ENCODE measurements at regions not wholly inside any gene's neighbourhood (a gene's known extent, or its start where the extent isn't known, plus 50 kb on each side); places are given as distances from the start of the nearest gene placed in this dataset.

- Histone ChIP-seq H3K4me3 (ENCODE audit: control extremely low read depth in 1 of 5, extremely low read depth in 1 of 5, insufficient read depth in 1 of 5, low read depth in 2 of 5, low read length in 4 of 5) (no peak overlapping the region), H3K4me1 (ENCODE audit: control insufficient read depth in 2 of 2, insufficient read depth in 2 of 2, low read length in 2 of 2) (no peaks in the 10 kb centered on the region), H3K27me3 (replicated peaks in 1 of 4; ENCODE audit: control extremely low read depth in 1 of 4, control insufficient read depth in 3 of 4, insufficient read depth in 4 of 4, low read length in 3 of 4) (no peaks in the 10 kb centered on the region), H3K4me2 (replicated peaks; ENCODE audit: low read depth, low read length, poor library complexity, severe bottlenecking) (no peak overlapping the region), H3K79me2 (ENCODE audit: control insufficient read depth, insufficient read depth, low read length) (no peaks in the 10 kb centered on the region), H3K9ac (ENCODE audit: low read length) (no peak overlapping the region), H3K27ac (ENCODE audit: low read length in 2 of 2) (no peak overlapping the region), H2AFZ (ENCODE audit: insufficient read depth, low read depth, low read length, poor library complexity, severe bottlenecking) (no peak overlapping the region), H3K36me3 (replicated peaks in 1 of 2; ENCODE audit: control extremely low read depth in 1 of 2, control insufficient read depth in 1 of 2, extremely low read depth in 1 of 2, insufficient read depth in 2 of 2, low read length in 1 of 2) (no peaks in the 10 kb centered on the region), H3K9me3 (ENCODE audit: control extremely low read depth in 1 of 3, control insufficient read depth in 2 of 3, insufficient read depth in 1 of 3, low read length in 2 of 3) (peaks cover 0 to 5% (median 0%) of the 10 kb centered on the region in 3 donors), H4K20me1 (ENCODE audit: control insufficient read depth, insufficient read depth, low read length, poor library complexity, severe bottlenecking) (no peaks in the 10 kb centered on the region)
- no peak for ATAC-seq (ENCODE audit: low read depth)
- intact Hi-C loops (cut with micrococcal nuclease) = no loop called here
- TF ChIP-seq EZH2 (IDR thresholded peaks at IDR 0.05; ENCODE audit: borderline replicate concordance, insufficient read depth, low read depth, low read length, poor library complexity, severe bottlenecking) (no peak), CTCF (IDR thresholded peaks at IDR 0.05) (no peak)
- no peak overlapping the region for H3K4me3 Mint-ChIP-seq
- CTCF ChIA-PET = no interaction called here
- H3K9me3 Mint-ChIP-seq (ENCODE audit: insufficient read depth) = peaks cover 2% of the 10 kb centered on the region
- H3K4me1 Mint-ChIP-seq = no peaks in the 10 kb centered on the region
- DNase-seq = no peak
- peaks cover 10% of the 10 kb centered on the region for H3K27me3 Mint-ChIP-seq
- no peak overlapping the region for H3K27ac Mint-ChIP-seq
- WGBS (ENCODE audit: insufficient coverage) = 90% methylated on average over 3 of the region's 5 CpGs
- POLR2A ChIA-PET = no interaction called here
Measured at GRCh38 chr15:58344213-58345070, 87.3 kb upstream of the LIPC start.

- CTCF ChIA-PET = no interaction called here
- H3K4me3 Mint-ChIP-seq = no peak overlapping the region
Measured at GRCh38 chr15:58346361-58346760, 85.4 kb upstream of the LIPC start.

More at GRCh38 chr15:58346361-58346760, 85.4 kb upstream of the LIPC start:
- no peak overlapping the region for H3K9ac ChIP-seq (ENCODE audit: low read length)
- Mint-ChIP-seq H3K9me3 (ENCODE audit: insufficient read depth) (peaks cover 2% of the 10 kb centered on the region), H3K27me3 (peaks cover 18% of the 10 kb centered on the region), H3K27ac (no peak overlapping the region), H3K4me1 (no peaks in the 10 kb centered on the region)
- no peaks in the 10 kb centered on the region for H4K20me1 ChIP-seq (ENCODE audit: control insufficient read depth, insufficient read depth, low read length, poor library complexity, severe bottlenecking)
- WGBS (ENCODE audit: insufficient coverage) = 100% methylated on average over 3 of the region's 3 CpGs
- H3K9me3 ChIP-seq (ENCODE audit: control extremely low read depth in 1 of 3, control insufficient read depth in 2 of 3, insufficient read depth in 1 of 3, low read length in 2 of 3) = peaks cover 0 to 5% (median 0%) of the 10 kb centered on the region in 3 donors
- H3K79me2 ChIP-seq (ENCODE audit: control insufficient read depth, insufficient read depth, low read length) = no peaks in the 10 kb centered on the region
- DNase-seq = no peak
- POLR2A ChIA-PET = no interaction called here
- H3K27me3 ChIP-seq (replicated peaks in 1 of 4; ENCODE audit: control extremely low read depth in 1 of 4, control insufficient read depth in 3 of 4, insufficient read depth in 4 of 4, low read length in 3 of 4) = peaks cover 0 to 3% (median 0%) of the 10 kb centered on the region in 4 experiments
- intact Hi-C loops (cut with micrococcal nuclease) = no loop called here
- H2AFZ ChIP-seq (ENCODE audit: insufficient read depth, low read depth, low read length, poor library complexity, severe bottlenecking) = no peak overlapping the region
- no peaks in the 10 kb centered on the region for H3K36me3 ChIP-seq (replicated peaks in 1 of 2; ENCODE audit: control extremely low read depth in 1 of 2, control insufficient read depth in 1 of 2, extremely low read depth in 1 of 2, insufficient read depth in 2 of 2, low read length in 1 of 2)
- no peak overlapping the region for H3K27ac ChIP-seq (ENCODE audit: low read length in 2 of 2)
- no peaks in the 10 kb centered on the region for H3K4me1 ChIP-seq (ENCODE audit: control insufficient read depth in 2 of 2, insufficient read depth in 2 of 2, low read length in 2 of 2)
- TF ChIP-seq CTCF (IDR thresholded peaks at IDR 0.05) (no peak), EZH2 (IDR thresholded peaks at IDR 0.05; ENCODE audit: borderline replicate concordance, insufficient read depth, low read depth, low read length, poor library complexity, severe bottlenecking) (no peak)
- H3K4me2 ChIP-seq (replicated peaks; ENCODE audit: low read depth, low read length, poor library complexity, severe bottlenecking) = no peak overlapping the region
- H3K4me3 ChIP-seq (ENCODE audit: control extremely low read depth in 1 of 5, extremely low read depth in 1 of 5, insufficient read depth in 1 of 5, low read depth in 2 of 5, low read length in 4 of 5) = no peak overlapping the region
- ATAC-seq (ENCODE audit: low read depth) = no peak

All from B cell (primary cell).